ENCODE measurements at regions not wholly inside any gene's neighbourhood (a gene's known extent, or its start where the extent isn't known, plus 50 kb on each side); places are given as distances from the start of the nearest gene placed in this dataset.

- H3K27me3 ChIP-seq (ENCODE audit: insufficient read depth, low read length): no peaks in the 10 kb centered on the region
- H3K4me1 ChIP-seq (ENCODE audit: insufficient read depth, low read length): no peaks in the 10 kb centered on the region
- no peaks in the 10 kb centered on the region for H3K9me3 ChIP-seq (ENCODE audit: low read depth, low read length)
Measured at GRCh38 chr12:38123566-38124246, 192.9 kb upstream of the ALG10B start.

GRCh38 chr12:38124247-38125012, 192.1 kb upstream of the ALG10B start:
- no peak overlapping the region for H3K4me3 ChIP-seq (ENCODE audit: low read length)
- H3K4me1 ChIP-seq (ENCODE audit: insufficient read depth, low read length): no peaks in the 10 kb centered on the region
- no peaks in the 10 kb centered on the region for H3K9me3 ChIP-seq (ENCODE audit: low read depth, low read length)
- H3K27me3 ChIP-seq (ENCODE audit: insufficient read depth, low read length): no peaks in the 10 kb centered on the region

More at GRCh38 chr12:38123566-38124246, 192.9 kb upstream of the ALG10B start:
- no peak overlapping the region for H3K4me3 ChIP-seq (ENCODE audit: low read length)

GRCh38 chr12:38132139-38132538, 184.4 kb upstream of the ALG10B start:
- H3K4me1 ChIP-seq (ENCODE audit: insufficient read depth, low read length): no peaks in the 10 kb centered on the region
- H3K9me3 ChIP-seq (ENCODE audit: low read depth, low read length): no peaks in the 10 kb centered on the region
- H3K27me3 ChIP-seq (ENCODE audit: insufficient read depth, low read length): no peaks in the 10 kb centered on the region
- no peak overlapping the region for H3K4me3 ChIP-seq (ENCODE audit: low read length)

- Histone ChIP-seq H3K9me3 (ENCODE audit: low read depth, low read length) (no peaks in the 10 kb centered on the region), H3K27me3 (ENCODE audit: insufficient read depth, low read length) (peaks cover 3% of the 10 kb centered on the region), H3K4me3 (ENCODE audit: low read length) (no peak overlapping the region), H3K4me1 (ENCODE audit: insufficient read depth, low read length) (no peaks in the 10 kb centered on the region)
Measured at GRCh38 chr12:38137287-38137686, 179.3 kb upstream of the ALG10B start.

- H3K9me3 ChIP-seq (ENCODE audit: low read depth, low read length): no peaks in the 10 kb centered on the region
- no peak overlapping the region for H3K4me3 ChIP-seq (ENCODE audit: low read length)
- peaks cover 3% of the 10 kb centered on the region for H3K27me3 ChIP-seq (ENCODE audit: insufficient read depth, low read length)
- H3K4me1 ChIP-seq (ENCODE audit: insufficient read depth, low read length): no peaks in the 10 kb centered on the region
Measured at GRCh38 chr12:38137716-38138115, 178.9 kb upstream of the ALG10B start.

GRCh38 chr12:38138225-38139221, 178.1 kb upstream of the ALG10B start:
- Histone ChIP-seq H3K4me1 (ENCODE audit: insufficient read depth, low read length) (no peaks in the 10 kb centered on the region), H3K4me3 (ENCODE audit: low read length) (no peak overlapping the region), H3K27me3 (ENCODE audit: insufficient read depth, low read length) (peaks cover 3% of the 10 kb centered on the region), H3K9me3 (ENCODE audit: low read depth, low read length) (no peaks in the 10 kb centered on the region)

- Histone ChIP-seq H3K9me3 (ENCODE audit: low read depth, low read length) (no peaks in the 10 kb centered on the region), H3K4me1 (ENCODE audit: insufficient read depth, low read length) (no peaks in the 10 kb centered on the region), H3K27me3 (ENCODE audit: insufficient read depth, low read length) (peaks cover 3% of the 10 kb centered on the region), H3K4me3 (ENCODE audit: low read length) (no peak overlapping the region)
Measured at GRCh38 chr12:38139456-38139855, 177.1 kb upstream of the ALG10B start.

GRCh38 chr12:38141239-38141638, 175.3 kb upstream of the ALG10B start:
- Histone ChIP-seq H3K27me3 (ENCODE audit: insufficient read depth, low read length) (peaks cover 3% of the 10 kb centered on the region), H3K4me3 (ENCODE audit: low read length) (no peak overlapping the region), H3K9me3 (ENCODE audit: low read depth, low read length) (no peaks in the 10 kb centered on the region), H3K4me1 (ENCODE audit: insufficient read depth, low read length) (no peaks in the 10 kb centered on the region)

- H3K4me1 ChIP-seq (ENCODE audit: insufficient read depth, low read length): no peaks in the 10 kb centered on the region
- peaks cover 3% of the 10 kb centered on the region for H3K27me3 ChIP-seq (ENCODE audit: insufficient read depth, low read length)
- no peak overlapping the region for H3K4me3 ChIP-seq (ENCODE audit: low read length)
- no peaks in the 10 kb centered on the region for H3K9me3 ChIP-seq (ENCODE audit: low read depth, low read length)
Measured at GRCh38 chr12:38141861-38142260, 174.7 kb upstream of the ALG10B start.

GRCh38 chr12:38142974-38143373, 173.6 kb upstream of the ALG10B start:
- Histone ChIP-seq H3K4me3 (ENCODE audit: low read length) (no peak overlapping the region), H3K9me3 (ENCODE audit: low read depth, low read length) (no peaks in the 10 kb centered on the region), H3K4me1 (ENCODE audit: insufficient read depth, low read length) (no peaks in the 10 kb centered on the region), H3K27me3 (ENCODE audit: insufficient read depth, low read length) (no peaks in the 10 kb centered on the region)

- Histone ChIP-seq H3K4me3 (ENCODE audit: low read length) (no peak overlapping the region), H3K9me3 (ENCODE audit: low read depth, low read length) (no peaks in the 10 kb centered on the region), H3K27me3 (ENCODE audit: insufficient read depth, low read length) (no peaks in the 10 kb centered on the region), H3K4me1 (ENCODE audit: insufficient read depth, low read length) (no peaks in the 10 kb centered on the region)
Measured at GRCh38 chr12:38144049-38144448, 172.5 kb upstream of the ALG10B start.

- no peaks in the 10 kb centered on the region for H3K9me3 ChIP-seq (ENCODE audit: low read depth, low read length)
- H3K27me3 ChIP-seq (ENCODE audit: insufficient read depth, low read length): no peaks in the 10 kb centered on the region
- H3K4me3 ChIP-seq (ENCODE audit: low read length): no peak overlapping the region
Measured at GRCh38 chr12:38144601-38145436, 171.8 kb upstream of the ALG10B start.

GRCh38 chr12:38149395-38150073, 167.0 kb upstream of the ALG10B start:
- Histone ChIP-seq H3K9me3 (ENCODE audit: low read depth, low read length) (no peaks in the 10 kb centered on the region), H3K4me1 (ENCODE audit: insufficient read depth, low read length) (no peaks in the 10 kb centered on the region), H3K27me3 (ENCODE audit: insufficient read depth, low read length) (no peaks in the 10 kb centered on the region), H3K4me3 (ENCODE audit: low read length) (no peak overlapping the region)

More at GRCh38 chr12:38144601-38145436, 171.8 kb upstream of the ALG10B start:
- H3K4me1 ChIP-seq (ENCODE audit: insufficient read depth, low read length): no peaks in the 10 kb centered on the region

Data from mononuclear cell (primary cell).